PC-9 (cell line): ENCODE measurements at regions not wholly inside any gene's neighbourhood (a gene's known extent, or its start where the extent isn't known, plus 50 kb on each side); places are given as distances from the start of the nearest gene placed in this dataset.

Source experiments
- EZH2 ChIP-seq: fragments of 200-600 bp; sonication (generic); IDR thresholded peaks from 2 replicates; pipeline ENCODE4 v1.8.0; 2017; ENCODE audit warnings: antibody characterized with exemption, low read depth
- TF ChIP-seq, protein P1 (sequence below): fragments of 200-600 bp; sonication (generic); conservative IDR thresholded peaks from 2 replicates; pipeline ENCODE4 v1.6.1; 2017; ENCODE audit warnings: mixed run types, antibody characterized with exemption, mild to moderate bottlenecking, moderate library complexity

DNA sequence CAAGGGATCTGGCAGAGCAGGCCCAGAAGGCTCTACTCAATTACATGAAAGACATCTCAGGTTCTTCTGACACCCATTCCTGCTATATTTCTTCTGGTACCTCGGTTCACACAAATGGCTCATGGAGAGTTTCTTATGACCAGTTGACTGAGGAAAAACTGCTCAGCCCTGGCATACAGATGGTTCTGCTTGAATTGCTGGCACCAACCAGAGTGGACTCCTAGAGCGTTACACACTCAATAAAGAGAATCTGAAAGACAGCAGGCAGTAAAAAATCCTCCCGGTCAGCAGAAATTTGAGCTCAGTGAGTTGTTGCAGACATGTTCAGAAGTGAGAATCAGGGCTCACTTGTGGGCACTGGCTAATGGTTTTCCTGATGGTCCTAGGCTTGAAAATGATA lies 434.4 kb downstream of the TCERG1L start:
- TF ChIP-seq, protein P1, sequence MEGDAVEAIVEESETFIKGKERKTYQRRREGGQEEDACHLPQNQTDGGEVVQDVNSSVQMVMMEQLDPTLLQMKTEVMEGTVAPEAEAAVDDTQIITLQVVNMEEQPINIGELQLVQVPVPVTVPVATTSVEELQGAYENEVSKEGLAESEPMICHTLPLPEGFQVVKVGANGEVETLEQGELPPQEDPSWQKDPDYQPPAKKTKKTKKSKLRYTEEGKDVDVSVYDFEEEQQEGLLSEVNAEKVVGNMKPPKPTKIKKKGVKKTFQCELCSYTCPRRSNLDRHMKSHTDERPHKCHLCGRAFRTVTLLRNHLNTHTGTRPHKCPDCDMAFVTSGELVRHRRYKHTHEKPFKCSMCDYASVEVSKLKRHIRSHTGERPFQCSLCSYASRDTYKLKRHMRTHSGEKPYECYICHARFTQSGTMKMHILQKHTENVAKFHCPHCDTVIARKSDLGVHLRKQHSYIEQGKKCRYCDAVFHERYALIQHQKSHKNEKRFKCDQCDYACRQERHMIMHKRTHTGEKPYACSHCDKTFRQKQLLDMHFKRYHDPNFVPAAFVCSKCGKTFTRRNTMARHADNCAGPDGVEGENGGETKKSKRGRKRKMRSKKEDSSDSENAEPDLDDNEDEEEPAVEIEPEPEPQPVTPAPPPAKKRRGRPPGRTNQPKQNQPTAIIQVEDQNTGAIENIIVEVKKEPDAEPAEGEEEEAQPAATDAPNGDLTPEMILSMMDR, result no peak
- no peak for TF ChIP-seq EZH2
